UCSD-AML1 (cell line): ENCODE measurements at regions not wholly inside any gene's neighbourhood (a gene's known extent, or its start where the extent isn't known, plus 50 kb on each side); places are given as distances from the start of the nearest gene placed in this dataset.

Experiments
- DNase-seq: peaks from one replicate; lab custom pipeline; 2025; ENCODE audit not compliant: unreplicated experiment; lab: John Stamatoyannopoulos, UW

DNA sequence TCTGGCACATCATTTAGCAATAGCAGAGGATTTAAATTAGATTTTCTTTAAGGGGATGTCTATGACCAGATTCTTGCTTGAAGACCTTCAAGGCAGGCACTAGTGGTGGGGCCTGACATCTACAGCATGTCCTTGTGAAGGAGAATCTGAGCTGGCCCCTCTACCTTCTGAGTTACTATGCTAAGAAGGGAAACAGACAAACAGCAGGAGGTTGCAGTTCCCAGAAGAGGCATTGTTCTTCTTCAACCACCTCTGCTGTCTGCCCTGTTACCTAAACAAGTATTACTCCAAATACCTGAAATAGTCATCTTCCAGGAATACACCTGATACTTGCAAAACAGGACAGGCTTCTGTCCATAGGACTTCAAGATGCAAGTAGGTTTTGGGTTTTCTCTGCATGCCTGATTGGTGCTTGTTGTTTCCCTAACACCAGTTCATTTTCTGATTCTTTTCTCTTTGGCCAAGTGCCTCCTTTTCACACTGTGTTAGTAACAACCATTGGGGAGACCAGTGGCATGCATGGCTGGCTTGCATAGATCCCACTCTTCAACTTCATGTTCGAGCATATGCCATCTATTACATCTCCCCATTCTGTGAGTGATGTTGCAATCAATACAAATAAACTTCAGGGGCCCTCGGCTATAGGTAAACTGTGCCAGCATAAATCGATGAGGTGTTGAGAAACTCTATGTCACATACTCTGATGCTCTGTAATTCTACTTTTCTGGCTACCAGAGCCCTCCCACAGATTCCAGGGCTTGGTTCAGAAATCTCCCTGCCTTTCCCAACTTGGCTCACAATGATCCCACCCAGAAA is 93.0 kb upstream of the DUSP10 start:
- no peak for DNase-seq

DNA sequence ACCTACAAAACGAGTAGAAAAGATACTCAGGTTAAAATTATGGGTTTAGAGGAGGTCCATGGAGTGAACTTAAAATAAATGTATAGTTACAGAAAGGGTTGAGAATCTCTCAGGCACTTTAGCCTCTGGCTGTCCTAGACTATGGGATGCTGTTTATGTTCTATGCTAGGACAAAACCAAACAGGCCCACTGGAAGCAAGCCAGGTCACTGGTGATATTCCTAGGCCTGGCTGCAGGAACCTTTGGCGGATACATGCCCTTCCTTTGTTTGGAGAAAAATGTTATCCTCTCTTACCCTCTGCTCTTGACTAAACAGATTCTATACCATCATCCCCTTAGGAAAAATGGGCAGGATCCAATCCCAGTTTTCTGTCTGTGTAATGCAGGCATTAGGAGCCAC is 90.7 kb upstream of the DUSP10 start:
- DNase-seq = no peak

DNA sequence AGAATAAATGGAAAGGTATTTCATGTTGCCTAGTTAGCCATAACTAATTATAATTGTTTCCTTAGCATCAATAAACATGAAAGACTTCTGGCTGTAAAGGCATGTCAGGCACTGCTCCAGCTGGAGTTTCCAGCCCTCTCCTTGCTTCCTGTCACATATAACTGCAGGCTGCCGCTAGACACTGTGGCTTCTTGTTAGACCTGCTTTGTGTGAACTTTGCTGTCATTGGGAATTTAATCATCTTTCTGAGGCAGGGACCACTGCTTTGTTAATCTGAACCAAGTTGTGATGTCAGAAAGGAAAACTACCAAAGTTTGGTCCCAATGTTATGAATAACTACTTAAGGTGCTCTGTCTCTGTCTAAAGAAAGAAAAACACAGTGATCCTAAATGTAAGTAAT is 90.3 kb upstream of the DUSP10 start:
- no peak for DNase-seq

DNA sequence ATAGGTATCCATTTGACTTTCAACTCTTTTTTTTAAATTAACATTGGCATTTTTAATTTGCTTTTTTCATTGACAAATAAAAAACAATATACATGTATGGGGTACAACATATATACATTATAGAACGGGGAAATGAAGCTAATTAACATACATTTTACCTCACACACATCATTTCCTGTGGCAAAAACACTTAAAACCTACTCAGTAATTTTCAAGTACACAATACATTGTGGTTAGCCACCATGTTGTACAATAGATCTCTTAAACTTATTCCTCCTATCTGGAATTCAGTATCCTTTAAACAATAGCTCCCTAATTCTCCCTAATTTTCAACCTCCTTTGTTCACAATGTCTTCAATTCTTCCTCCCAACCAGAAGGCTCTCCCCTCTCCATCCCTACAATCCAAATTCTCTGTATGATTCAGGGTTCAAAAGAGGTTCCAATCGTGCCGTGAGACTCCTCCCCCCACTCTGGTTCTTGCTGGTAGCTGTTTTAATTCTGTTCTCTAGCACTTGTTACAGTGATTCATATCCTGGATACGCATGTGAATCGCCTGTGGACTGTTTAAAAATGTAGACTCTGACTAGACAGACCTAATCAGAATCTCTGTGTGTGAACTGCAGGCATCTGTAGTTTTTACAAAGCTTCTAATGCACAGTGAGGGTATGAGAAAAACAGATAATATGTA is 87.6 kb upstream of the DUSP10 start:
- no peak for DNase-seq

DNA sequence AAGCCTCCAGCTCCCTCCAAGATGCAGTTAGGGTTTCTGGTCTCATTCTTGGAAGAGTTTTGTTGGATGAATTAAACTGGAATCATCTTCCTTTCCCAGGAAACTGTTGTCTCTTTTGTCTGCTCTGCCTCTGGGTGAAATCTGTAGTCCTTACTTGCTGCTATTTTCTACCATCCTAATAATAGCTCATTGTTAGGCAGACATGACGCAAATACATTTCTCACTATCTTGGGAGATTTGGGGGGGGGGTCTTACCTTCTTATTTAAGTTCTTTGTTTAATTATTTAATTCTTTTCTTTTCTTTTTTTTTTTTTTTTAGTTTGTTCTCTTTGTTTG is 85.4 kb upstream of the DUSP10 start:
- no peak for DNase-seq

DNA sequence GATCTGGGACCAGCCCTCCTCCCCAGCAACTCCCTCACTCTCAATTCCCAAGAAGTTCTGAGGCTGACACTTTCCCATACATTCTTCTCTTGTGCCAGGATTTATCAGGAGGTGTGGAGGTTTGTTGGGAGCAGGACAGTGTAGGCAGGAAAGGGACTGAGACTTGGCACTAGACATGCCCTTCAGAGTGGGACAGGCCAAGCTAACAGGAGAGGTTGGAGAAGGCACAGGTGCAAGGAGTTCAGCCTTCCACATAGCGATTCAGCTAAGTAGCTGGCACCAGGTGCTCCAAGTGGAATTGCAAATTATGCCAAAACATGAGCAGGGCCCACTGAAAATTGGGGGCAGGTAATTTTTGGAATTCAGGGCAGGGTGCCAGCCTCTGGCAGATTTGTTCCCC is 83.0 kb upstream of the DUSP10 start:
- DNase-seq = no peak

DNA sequence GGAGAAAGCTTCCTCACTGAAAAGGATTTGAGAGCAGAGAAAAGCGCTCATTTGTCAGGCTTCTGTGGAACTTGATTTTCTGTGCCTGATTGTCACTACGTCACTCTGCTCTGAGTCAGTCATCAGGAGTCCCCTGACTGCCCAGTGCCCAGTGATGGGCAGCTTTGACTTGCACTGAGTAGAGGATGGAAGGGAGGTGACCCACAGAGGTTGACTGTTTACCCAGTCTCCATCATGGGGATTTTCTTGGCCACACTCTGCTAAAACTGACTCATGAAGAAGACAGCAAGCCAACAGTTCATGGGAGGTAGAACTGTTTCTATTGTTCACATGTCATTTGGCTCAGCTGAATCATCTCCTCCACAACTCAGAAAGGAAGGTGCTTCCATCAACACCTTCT is 82.1 kb upstream of the DUSP10 start:
- DNase-seq = no peak

DNA sequence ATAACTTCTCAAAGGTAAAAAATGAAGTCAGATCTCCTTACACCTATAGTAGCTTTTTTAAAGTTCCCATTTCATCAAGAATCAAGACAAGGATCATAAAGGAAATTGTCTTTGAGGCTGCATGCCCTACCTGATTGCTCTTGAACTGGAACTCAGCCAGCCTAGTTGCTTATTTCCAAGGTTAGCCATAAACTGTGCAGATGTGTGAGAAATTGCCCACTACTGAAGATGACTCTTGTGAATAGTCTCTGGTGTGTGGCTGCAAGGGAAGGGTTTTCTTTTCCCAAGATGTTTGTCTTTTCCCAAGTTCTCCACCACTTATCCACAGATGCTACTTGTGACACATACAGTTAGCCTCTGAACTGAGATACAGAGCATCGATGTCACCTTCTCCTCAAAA is 81.7 kb upstream of the DUSP10 start:
- DNase-seq = no peak

DNA sequence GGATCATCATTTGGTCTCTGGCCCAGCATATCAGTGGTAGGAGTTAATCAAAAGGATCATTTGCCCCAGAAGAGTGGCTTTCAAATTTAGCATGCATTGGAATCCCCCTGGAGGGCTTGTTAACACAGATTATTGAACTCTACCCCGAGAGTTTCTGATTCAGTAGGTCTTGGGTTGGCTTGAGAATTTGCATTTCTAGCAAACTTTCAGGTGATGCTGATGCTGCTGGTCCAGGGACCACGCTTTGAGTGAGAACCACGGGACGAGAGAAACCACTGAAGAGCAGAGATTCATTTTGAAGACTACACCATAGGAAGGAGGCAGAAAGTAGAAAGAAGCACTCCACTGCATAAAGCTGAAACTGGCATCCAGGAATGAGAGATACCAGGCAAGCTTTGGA is 81.3 kb upstream of the DUSP10 start:
- no peak for DNase-seq

DNA sequence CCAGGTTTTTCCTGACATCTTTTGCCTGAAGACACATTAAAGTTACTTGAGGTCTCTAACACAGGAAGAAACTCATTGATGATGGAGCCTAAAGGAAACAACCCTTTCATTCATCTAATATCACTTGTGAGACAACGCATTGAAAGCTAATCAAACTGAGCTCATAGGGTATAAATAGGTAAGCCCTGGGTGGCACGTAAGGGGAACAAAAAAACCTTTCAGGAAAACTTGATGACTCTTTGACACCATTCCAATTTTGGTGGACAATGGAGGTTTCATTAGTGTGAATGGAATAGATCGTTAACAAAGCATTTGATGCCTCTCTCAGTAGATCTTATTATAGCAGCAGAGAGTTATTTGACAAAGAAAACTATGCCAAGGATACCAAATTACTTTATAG is 80.7 kb upstream of the DUSP10 start:
- DNase-seq = no peak

DNA sequence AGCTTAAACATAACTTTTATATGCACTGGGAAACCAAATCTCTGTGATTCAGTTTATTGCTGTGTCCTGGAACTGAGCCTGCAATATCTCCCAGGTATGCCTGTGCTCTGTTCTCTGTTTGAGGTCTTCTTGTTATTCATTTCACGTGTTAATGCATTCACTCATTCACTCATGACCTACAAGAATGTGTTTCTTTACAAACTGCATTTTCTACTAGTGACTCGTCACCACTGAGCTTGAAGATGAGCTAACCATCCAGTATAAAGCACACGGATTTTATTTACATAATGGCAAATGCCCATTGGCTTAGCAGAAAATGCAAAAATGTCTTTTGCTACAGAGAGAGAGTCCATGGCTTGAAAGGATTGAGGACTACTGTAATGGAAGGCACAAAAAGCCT is 75.0 kb upstream of the DUSP10 start:
- DNase-seq = no peak

DNA sequence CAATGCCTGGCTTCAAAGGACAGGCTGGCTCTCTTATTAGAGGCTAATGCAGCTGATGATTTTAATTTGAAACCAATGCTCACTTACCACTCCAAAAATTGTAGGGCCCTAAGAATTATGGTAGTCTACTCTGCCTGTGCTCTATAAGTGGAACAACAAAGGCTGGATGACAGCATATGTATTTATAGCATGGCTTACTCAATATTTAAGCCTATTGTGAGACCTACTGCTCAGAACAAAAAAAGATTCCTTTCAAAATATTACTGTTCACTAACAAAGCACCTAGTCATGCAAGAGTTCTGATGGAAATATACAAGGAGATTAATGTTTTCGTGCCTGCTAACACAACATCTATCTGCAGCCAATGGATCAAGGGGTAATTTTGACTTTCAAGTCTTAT is 73.8 kb upstream of the DUSP10 start:
- DNase-seq = no peak

DNA sequence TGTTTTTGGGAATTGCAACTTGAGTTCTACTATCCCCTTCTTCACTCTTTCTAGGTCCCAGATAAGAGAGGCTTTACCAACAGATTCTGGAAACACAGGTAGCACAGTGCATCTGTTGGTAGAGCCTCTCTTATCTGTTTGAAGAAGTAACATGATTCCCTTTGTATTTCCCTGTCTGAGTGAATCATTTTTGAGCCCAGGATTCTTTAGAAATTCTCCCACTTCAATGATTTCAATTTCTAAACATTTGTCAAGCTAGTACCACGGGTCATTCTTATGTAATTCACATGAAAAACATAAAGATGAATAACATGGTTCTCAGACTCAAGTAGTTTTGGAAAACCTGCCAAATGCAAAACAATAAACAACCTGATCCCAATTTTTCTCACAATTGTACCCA is 72.0 kb upstream of the DUSP10 start:
- DNase-seq = no peak

DNA sequence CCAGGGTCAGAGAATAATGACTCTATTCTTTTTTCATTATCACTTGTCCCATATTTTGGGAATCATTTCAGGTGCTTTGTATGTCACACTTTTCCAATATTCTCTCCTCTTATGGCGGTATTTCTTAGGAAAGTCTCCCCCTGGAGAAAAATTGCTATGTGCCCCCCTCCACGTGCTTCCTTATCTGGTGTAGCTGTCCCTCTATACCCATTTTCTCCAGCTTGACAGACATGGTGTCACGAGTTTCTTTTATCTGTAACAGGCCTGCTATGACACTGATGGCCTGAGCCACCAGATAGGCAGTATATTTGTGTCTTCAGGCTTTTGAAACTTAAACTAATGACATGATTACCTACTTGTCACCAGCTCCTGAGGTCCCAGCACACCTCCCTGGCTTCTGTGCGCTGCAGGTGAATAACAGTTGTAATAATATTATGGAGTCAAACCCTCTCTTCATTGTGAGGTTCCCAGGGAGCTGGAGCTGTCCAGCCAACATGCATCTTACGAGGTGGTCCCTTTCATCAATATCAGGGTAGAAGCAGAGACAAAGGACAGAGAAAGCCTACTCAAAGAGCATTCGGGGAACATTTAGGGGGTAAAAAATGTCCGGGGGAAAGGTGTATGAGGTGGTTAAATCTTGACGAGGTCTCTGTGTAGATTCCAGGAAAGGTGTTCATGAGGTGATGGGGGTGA is 71.2 kb upstream of the DUSP10 start:
- DNase-seq = no peak

DNA sequence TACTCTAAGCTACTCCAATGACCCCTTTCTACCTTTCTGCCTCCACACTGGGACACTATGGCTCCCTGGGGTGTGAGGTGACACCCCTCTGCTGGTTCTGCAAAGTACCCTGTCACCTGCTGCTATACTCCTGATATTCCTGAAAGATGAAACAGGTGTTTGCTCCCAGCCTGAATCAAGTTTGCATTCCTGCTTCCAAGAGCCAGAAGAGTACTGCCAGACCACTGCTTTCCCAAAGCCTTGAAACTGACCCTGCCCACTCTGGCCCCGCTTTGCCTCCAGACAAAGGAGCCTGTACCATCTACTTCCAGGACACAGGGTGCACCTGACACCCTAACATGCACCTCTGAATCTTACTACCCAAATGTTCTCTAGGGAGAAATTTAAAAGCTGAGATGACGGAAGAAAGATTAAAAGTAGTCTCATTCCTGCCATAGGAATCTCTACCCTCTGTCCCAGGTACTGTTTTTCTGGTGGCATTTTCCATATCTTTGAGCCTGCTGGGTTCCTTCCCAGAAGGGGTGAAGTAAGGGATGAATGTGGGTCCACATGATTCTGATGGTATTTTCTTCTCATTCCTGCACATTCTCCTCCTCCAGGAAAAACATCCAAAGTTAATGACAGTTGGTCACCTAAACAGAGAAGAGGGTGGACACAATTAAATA is 70.3 kb upstream of the DUSP10 start:
- no peak for DNase-seq

DNA sequence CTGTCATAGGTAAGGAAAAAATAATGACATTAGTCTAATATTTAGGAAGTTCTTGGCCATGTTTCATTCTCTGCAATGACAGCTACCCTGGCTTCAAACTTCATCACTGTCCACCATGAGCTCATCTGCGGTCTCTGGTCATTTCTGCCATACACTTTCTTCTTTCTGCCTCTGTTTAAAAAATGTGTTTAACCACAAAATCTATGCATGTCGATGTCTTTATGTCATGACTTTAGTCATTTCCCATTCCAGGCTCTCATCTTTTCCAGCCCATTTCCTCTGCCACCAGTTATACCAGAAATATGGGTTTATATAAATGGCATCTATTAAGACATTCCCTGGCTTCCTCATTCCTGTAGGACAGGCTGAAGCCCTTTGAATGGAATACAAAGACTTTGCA is 68.5 kb upstream of the DUSP10 start:
- no peak for DNase-seq

DNA sequence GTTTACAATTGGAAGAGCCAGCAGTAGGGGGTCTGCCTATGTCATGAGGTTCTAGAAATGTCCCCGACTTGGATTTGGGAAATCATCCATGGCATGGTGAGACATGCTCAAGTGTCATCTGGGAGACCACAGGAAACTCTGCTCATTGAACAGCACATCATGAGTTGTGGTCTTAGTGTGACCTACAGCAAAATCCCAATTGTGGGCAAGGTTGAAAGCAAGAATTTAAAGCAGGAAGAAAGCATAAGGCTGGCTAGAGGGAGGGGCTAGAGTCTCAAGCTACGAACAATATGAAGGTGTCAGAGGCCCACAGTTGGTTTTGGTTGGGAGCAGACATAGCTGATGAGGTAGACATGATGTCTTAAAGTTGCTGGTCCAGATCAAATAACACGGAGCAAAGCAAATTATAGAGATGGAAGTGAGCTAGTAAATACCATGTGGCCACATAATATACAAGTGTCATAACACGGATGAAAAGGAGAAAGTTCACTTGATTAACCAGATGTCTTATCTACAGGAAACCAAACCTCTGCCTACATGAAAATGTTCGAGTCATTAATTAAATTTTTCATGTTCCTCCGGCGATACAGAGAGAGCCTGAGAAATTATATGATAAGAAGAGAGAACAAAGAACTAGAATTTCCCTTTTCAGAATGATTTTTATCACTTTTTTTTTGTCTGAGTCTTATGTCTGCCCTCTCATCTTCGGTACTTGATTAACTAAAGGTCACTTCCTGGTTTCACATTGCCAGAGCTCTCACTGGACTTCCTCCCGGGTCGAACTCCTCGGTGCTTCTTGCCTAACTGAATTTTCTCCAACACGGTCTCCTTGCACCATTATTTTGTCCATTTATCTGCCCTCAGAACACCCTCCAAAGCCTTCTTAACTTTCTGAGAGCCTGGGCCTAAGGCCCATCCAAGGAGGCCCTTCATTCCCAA is 67.5 kb upstream of the DUSP10 start:
- DNase-seq = no peak

DNA sequence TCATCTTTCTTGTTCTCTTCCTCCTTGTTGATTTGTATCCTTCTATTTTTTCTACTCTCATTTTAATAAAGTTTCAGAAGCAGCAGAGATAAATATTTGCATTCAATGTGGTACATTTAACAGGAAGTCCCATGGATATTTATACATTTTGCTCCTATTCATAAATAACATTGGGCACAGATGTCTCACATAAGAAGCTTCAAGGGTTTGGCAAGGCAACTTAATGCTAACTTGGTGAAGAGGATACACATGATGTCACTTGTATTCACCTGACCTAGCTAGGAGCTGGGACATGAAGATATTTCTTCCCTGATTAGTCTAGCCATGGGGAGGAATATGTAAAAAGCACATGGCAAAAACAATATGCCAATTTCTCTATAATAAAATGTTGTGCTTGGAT is 65.1 kb upstream of the DUSP10 start:
- no peak for DNase-seq

DNA sequence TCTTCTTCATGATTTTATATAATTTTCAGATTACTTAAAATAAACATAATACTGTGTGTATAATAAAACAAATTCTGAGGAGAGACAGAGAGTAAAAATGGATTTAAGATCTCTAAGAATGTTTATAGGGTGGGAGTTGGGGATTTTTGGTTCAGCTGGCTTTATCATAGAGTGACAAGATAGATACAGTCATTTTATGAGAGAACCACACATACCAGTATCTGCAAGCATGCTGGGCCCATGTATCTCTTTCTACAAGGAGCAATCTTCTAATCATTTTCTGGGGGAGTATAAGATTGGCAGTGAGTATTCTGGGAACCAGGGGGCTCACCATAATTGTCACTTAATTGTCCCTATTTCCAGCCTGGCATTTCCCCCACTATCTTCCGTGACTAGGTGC is 64.3 kb upstream of the DUSP10 start:
- DNase-seq = no peak

DNA sequence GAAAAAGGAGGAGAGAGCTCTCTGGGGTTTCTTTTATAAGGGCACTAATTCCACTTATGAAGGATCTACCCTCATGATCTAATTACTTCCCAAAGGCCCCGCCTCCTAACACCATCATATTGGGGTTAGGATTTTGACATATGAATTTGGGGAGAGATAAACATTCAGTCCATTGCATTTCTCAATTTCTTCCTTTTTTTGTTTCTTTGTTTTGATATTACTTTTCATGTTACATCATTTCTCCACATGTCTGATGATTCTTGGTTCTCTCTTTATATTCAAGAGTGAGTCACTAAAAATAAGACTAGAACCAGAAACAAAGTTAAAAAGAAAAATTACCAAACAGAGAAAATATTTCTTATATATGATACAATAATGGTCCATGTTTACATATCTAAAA is 63.2 kb upstream of the DUSP10 start:
- no peak for DNase-seq

DNA sequence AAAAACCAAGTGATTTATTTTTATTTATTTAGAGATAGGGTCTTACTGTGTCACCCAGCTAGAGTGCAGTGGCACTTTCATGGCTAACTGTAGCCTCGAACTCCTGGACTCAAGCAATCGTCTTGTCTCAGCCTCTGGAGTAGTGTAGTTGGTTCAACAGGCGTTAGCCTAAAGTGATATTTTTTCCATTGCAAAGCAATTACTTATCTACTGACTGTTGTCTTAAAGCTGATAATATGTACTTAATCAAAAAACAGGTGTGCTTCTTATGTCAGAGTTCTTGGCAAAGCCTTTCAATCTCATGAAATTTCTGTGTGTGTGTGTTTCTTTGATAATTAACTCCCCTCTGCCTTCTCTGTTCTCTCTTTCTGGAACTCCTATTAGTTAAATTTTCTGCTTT is 62.4 kb upstream of the DUSP10 start:
- DNase-seq = no peak
